Spleen (tissue), 11 donors: ENCODE measurements at regions not wholly inside any gene's neighbourhood (a gene's known extent, or its start where the extent isn't known, plus 50 kb on each side); places are given as distances from the start of the nearest gene placed in this dataset.
"Not testable (repeated sequence)": the region's sequence is repeated elsewhere in the genome, so short reads cannot be mapped to it uniquely, and the experiment has no call there.

Experiments
- DNase-seq: peaks from one replicate; pipeline ENCODE4 v3.0.0-alpha.2; 2020
- H3K27ac ChIP-seq, 8 donors: fragments of 200-600 bp; sonication (generic) in 7 of 8; 1 replicate in 4 of 8; 2 replicates in 4 of 8; pipeline versions ENCODE4 v1.5.0 to v1.8.0; 2016 to 2021; ENCODE audit warnings: inconsistent platforms in 4 of 8, mild to moderate bottlenecking in 4 of 8, moderate library complexity in 1 of 8
- H3K27me3 ChIP-seq, 7 donors: fragments of 200-600 bp; sonication (generic) in 6 of 7; replicated peaks in 1 of 7; 1 replicate in 4 of 7; 2 replicates in 3 of 7; pipeline versions ENCODE4 v1.5.0 to v1.8.0; 2016 to 2021; ENCODE audit warnings: inconsistent platforms in 3 of 7, mild to moderate bottlenecking in 1 of 7
- H3K36me3 ChIP-seq, 6 donors: fragments of 200-600 bp; sonication (generic) in 5 of 6; 1 replicate in 4 of 6; 2 replicates in 2 of 6; pipeline versions ENCODE4 v1.5.0 to v1.8.0; 2016 to 2021; ENCODE audit warnings: inconsistent platforms in 2 of 6
- H3K4me1 ChIP-seq, 6 donors: fragments of 200-600 bp; sonication (generic) in 5 of 6; 1 replicate in 3 of 6; 2 replicates in 3 of 6; pipeline versions ENCODE4 v1.5.0 to v1.8.0; 2016 to 2021; ENCODE audit warnings: inconsistent platforms in 3 of 6
- H3K4me3 ChIP-seq, 8 donors: fragments of 200-600 bp; sonication (generic) in 7 of 8; 1 replicate in 4 of 8; 2 replicates in 4 of 8; pipeline versions ENCODE4 v1.5.0 to v1.8.0; 2016 to 2021; ENCODE audit warnings: inconsistent platforms in 4 of 8, mild to moderate bottlenecking in 4 of 8, moderate library complexity in 2 of 8
- H3K9me3 ChIP-seq, 8 donors: fragments of 200-600 bp; sonication (generic) in 7 of 8; 1 replicate in 4 of 8; 2 replicates in 4 of 8; pipeline versions ENCODE4 v1.5.0 to v1.8.0; 2016 to 2021; ENCODE audit warnings: inconsistent platforms in 4 of 8
- CTCF ChIP-seq, 11 experiments: fragments of 200-600 bp in 7 of 11; fragments of 450-650 bp in 4 of 11; sonication (generic) in 4 of 11; IDR thresholded peaks in 8 of 11; conservative IDR thresholded peaks in 3 of 11; 1 replicate in 7 of 11; 2 replicates in 4 of 11; pipeline versions ENCODE4 v1.4.0 to v1.8.0; 2016 to 2021; ENCODE audit warnings: antibody characterized with exemption in 11 of 11, inconsistent platforms in 4 of 11, mild to moderate bottlenecking in 1 of 11
- POLR2A ChIP-seq, 3 donors: fragments of 450-650 bp; IDR thresholded peaks; one replicate each; pipeline ENCODE4 v1.5.1; 2017; ENCODE audit warnings: antibody characterized with exemption in 3 of 3, mild to moderate bottlenecking in 1 of 3
- POLR2AphosphoS5 ChIP-seq, 3 donors: sonication (generic); formaldehyde crosslinking; IDR thresholded peaks; one replicate each; pipeline ENCODE4 v1.5.1; 2017; ENCODE audit warnings: antibody characterized with exemption in 3 of 3
- WGBS, 5 donors: extraction: QIAGEN DNeasy Blood & Tissue Kit in 3 of 5; methylation state at CpG; one replicate each; pipeline versions ENCODE4 v1.1.5 to v1.1.7; 2013 to 2018; 5-methylcytosine and 5-hydroxymethylcytosine counted together
- intact Hi-C: fragments of 100-400 bp; cut with DNase I; formaldehyde crosslinking; loops from one replicate; pipeline ENCODE4 v1.15.0; 2023; ENCODE audit warnings: low total_unique reads
- donor health status: healthy with polysubstance abuse.
- donor health status: DM: no; HTN: no; CAD: no; lungs with moderate emphysema.
- donor health status: DM: no; HTN: no; CAD: no.
- donor health status: Bipolar disorder and iron deficiency.
- donor health status: healthy.
- donor health status: DM: no; HTN: no; CAD: no.
- donor health status: DM: yes; HTN: yes; CAD: no.

- Histone ChIP-seq H3K9me3 (peaks cover 0 to 6% (median 0%) of the 10 kb centered on the region in 8 donors), H3K4me3 (no peak overlapping the region), H3K27ac (no peak overlapping the region), H3K27me3 (no peaks in the 10 kb centered on the region), H3K4me1 (no peaks in the 10 kb centered on the region), H3K36me3 (no peaks in the 10 kb centered on the region)
- intact Hi-C loops, result no loop called here
- DNase-seq, result no peak
- TF ChIP-seq CTCF (IDR thresholded peaks at IDR 0.05 in 8 of 11, conservative IDR thresholded peaks at IDR 0.05 in 3 of 11), result no peak
These were observed 1061.3 kb downstream of the STPG2 start for GRCh38 chr4:97081951-97082350.

- H3K4me1 ChIP-seq, H3K27me3 ChIP-seq, intact Hi-C loops, H3K36me3 ChIP-seq, H3K4me3 ChIP-seq, H3K27ac ChIP-seq, H3K9me3 ChIP-seq, DNase-seq: not testable (repeated sequence)
- WGBS, 5 donors, result 71 to 80% (median 77%) methylated on average over 6 of the region's 6 CpGs
These were observed 1046.2 kb downstream of the STPG2 start for GRCh38 chr4:97097036-97097435.

GRCh38 chr4:97101171-97101570, 1042.1 kb downstream of the STPG2 start:
- H3K27me3 ChIP-seq, H3K4me3 ChIP-seq, H3K36me3 ChIP-seq, H3K27ac ChIP-seq, intact Hi-C loops, H3K4me1 ChIP-seq, DNase-seq, H3K9me3 ChIP-seq: not testable (repeated sequence)
- 67 to 77% (median 70%) methylated on average over 7 of the region's 7 CpGs for WGBS, 5 donors

GRCh38 chr4:97103252-97103651, 1040.0 kb downstream of the STPG2 start:
- 60 to 76% (median 63%) methylated on average over 2 of the region's 2 CpGs for WGBS, 5 donors

GRCh38 chr4:97104006-97104405, 1039.3 kb downstream of the STPG2 start:
- Histone ChIP-seq H3K27me3 (no peaks in the 10 kb centered on the region), H3K4me1 (no peaks in the 10 kb centered on the region), H3K27ac (no peak overlapping the region), H3K36me3 (no peaks in the 10 kb centered on the region), H3K9me3 (peaks cover 0 to 5% (median 0%) of the 10 kb centered on the region in 8 donors), H3K4me3 (no peak overlapping the region)
- TF ChIP-seq CTCF (IDR thresholded peaks at IDR 0.05 in 8 of 11, conservative IDR thresholded peaks at IDR 0.05 in 3 of 11) (no peak), POLR2A (IDR thresholded peaks at IDR 0.05) (no peak), POLR2AphosphoS5 (IDR thresholded peaks at IDR 0.05) (no peak)
- no peak for DNase-seq
- intact Hi-C loops, result no loop called here
- WGBS, 5 donors, result 69 to 85% (median 79%) methylated on average over 2 of the region's 2 CpGs

More at GRCh38 chr4:97103252-97103651, 1040.0 kb downstream of the STPG2 start:
- Histone ChIP-seq H3K4me3 (no peak overlapping the region), H3K4me1 (no peaks in the 10 kb centered on the region), H3K9me3 (peaks cover 0 to 5% (median 0%) of the 10 kb centered on the region in 8 donors), H3K36me3 (no peaks in the 10 kb centered on the region), H3K27ac (no peak overlapping the region), H3K27me3 (no peaks in the 10 kb centered on the region)
- TF ChIP-seq CTCF (IDR thresholded peaks at IDR 0.05 in 8 of 11, conservative IDR thresholded peaks at IDR 0.05 in 3 of 11) (no peak), POLR2A (IDR thresholded peaks at IDR 0.05) (no peak), POLR2AphosphoS5 (IDR thresholded peaks at IDR 0.05) (no peak)
- DNase-seq, result no peak
- intact Hi-C loops, result no loop called here
